SH-SY5Y (cell line): ENCODE measurements at regions not wholly inside any gene's neighbourhood (a gene's known extent, or its start where the extent isn't known, plus 50 kb on each side); places are given as distances from the start of the nearest gene placed in this dataset.

Source experiments
- GATA2 ChIP-seq: IDR thresholded peaks from 2 replicates; pipeline ENCODE4 v1.6.1; 2011; ENCODE audit warnings: mild to moderate bottlenecking, low read depth, low read length
- GATA3 ChIP-seq: IDR thresholded peaks from 2 replicates; pipeline ENCODE4 v1.6.1; 2011; ENCODE audit warnings: low read depth, mild to moderate bottlenecking, low read length, moderate library complexity

DNA sequence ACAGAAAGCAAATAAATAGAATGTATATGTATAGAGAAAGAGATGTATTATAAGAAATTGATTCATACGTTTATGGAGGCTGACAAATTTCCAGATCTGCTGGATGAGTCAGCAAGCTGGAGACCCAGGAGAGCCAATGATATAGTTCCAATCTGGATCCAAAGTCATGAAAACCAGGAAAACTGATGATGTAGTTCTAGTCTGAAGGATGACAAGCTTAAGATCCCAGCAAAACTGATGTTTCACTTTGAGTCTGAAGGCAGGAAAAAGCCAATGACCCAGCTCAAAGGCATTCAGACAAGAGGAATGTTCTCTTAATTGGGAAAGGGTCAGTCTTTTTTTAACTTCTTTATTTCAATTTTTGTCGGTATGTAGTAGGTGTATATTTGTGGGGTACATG lies 102.6 kb downstream of the LHFPL1 start:
- TF ChIP-seq GATA3 (no peak), GATA2 (no peak)
